ENCODE measurements at regions not wholly inside any gene's neighbourhood (a gene's known extent, or its start where the extent isn't known, plus 50 kb on each side); places are given as distances from the start of the nearest gene placed in this dataset.

GRCh38 chr6:150539568-150539967, 60.1 kb upstream of the PLEKHG1 start:
- H4K20me1 ChIP-seq (ENCODE audit: control insufficient read depth, insufficient read depth, low read length, poor library complexity, severe bottlenecking): no peaks in the 10 kb centered on the region
- H3K9ac ChIP-seq (ENCODE audit: low read length): no peak overlapping the region
- H3K4me2 ChIP-seq (replicated peaks; ENCODE audit: low read depth, low read length, poor library complexity, severe bottlenecking): no peak overlapping the region
- no peak overlapping the region for H3K4me3 ChIP-seq (ENCODE audit: control extremely low read depth in 1 of 5, extremely low read depth in 1 of 5, insufficient read depth in 1 of 5, low read depth in 2 of 5, low read length in 4 of 5)
- TF ChIP-seq CTCF (IDR thresholded peaks at IDR 0.05): no peak
- TF ChIP-seq EZH2 (IDR thresholded peaks at IDR 0.05; ENCODE audit: borderline replicate concordance, insufficient read depth, low read depth, low read length, poor library complexity, severe bottlenecking): no peak
- ChIA-PET CTCF (no interaction called here), POLR2A (no interaction called here)
- 89% methylated on average over 2 of the region's 2 CpGs for WGBS (ENCODE audit: insufficient coverage)
- Mint-ChIP-seq H3K27me3 (peaks cover 24% of the 10 kb centered on the region), H3K4me3 (no peak overlapping the region), H3K4me1 (no peaks in the 10 kb centered on the region), H3K9me3 (ENCODE audit: insufficient read depth) (no peaks in the 10 kb centered on the region), H3K27ac (no peak overlapping the region)
- DNase-seq (no peak), ATAC-seq (ENCODE audit: low read depth) (no peak)
- H3K36me3 ChIP-seq (replicated peaks in 1 of 2; ENCODE audit: control extremely low read depth in 1 of 2, control insufficient read depth in 1 of 2, extremely low read depth in 1 of 2, insufficient read depth in 2 of 2, low read length in 1 of 2): no peaks in the 10 kb centered on the region
- H3K9me3 ChIP-seq (ENCODE audit: control extremely low read depth in 1 of 3, control insufficient read depth in 2 of 3, insufficient read depth in 1 of 3, low read length in 2 of 3): no peaks in the 10 kb centered on the region
- H3K4me1 ChIP-seq (ENCODE audit: control insufficient read depth in 2 of 2, insufficient read depth in 2 of 2, low read length in 2 of 2): no peaks in the 10 kb centered on the region
- intact Hi-C loops (cut with micrococcal nuclease): loop anchor here (5.0 kb wide), 1 partner anchor 58 kb away; the partner anchor contains the start of gene PLEKHG1
- H3K79me2 ChIP-seq (ENCODE audit: control insufficient read depth, insufficient read depth, low read length): no peaks in the 10 kb centered on the region
- H3K27ac ChIP-seq (ENCODE audit: low read length in 2 of 2): no peak overlapping the region
- peaks cover 0 to 14% (median 2%) of the 10 kb centered on the region in 4 experiments for H3K27me3 ChIP-seq (replicated peaks in 1 of 4; ENCODE audit: control extremely low read depth in 1 of 4, control insufficient read depth in 3 of 4, insufficient read depth in 4 of 4, low read length in 3 of 4)
- H2AFZ ChIP-seq (ENCODE audit: insufficient read depth, low read depth, low read length, poor library complexity, severe bottlenecking): no peak overlapping the region

DNA sequence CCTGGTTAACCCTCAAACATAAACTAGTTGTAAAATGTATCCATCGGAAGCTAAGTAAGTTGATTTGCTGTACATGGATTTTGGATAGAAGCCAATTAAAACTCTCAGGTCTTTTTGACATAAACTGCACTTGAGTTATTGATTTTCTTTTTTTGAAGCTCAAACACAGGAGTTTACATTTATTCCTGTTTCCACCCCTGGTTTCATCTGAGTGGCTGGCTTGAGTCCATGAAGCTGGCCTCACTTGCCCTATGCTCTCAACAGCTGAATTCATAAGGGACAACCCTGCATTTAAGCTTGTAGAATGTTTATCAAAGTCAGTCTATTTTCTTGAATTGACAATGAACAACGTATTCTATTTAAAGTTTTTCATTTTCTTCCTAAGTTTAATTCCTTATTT, 58.1 kb upstream of the PLEKHG1 start:
- Histone ChIP-seq H3K4me3 (ENCODE audit: control extremely low read depth in 1 of 5, extremely low read depth in 1 of 5, insufficient read depth in 1 of 5, low read depth in 2 of 5, low read length in 4 of 5) (no peak overlapping the region), H3K4me1 (ENCODE audit: control insufficient read depth in 2 of 2, insufficient read depth in 2 of 2, low read length in 2 of 2) (no peaks in the 10 kb centered on the region), H3K9me3 (ENCODE audit: control extremely low read depth in 1 of 3, control insufficient read depth in 2 of 3, insufficient read depth in 1 of 3, low read length in 2 of 3) (no peaks in the 10 kb centered on the region), H2AFZ (ENCODE audit: insufficient read depth, low read depth, low read length, poor library complexity, severe bottlenecking) (no peak overlapping the region), H3K27ac (ENCODE audit: low read length in 2 of 2) (no peak overlapping the region), H3K36me3 (replicated peaks in 1 of 2; ENCODE audit: control extremely low read depth in 1 of 2, control insufficient read depth in 1 of 2, extremely low read depth in 1 of 2, insufficient read depth in 2 of 2, low read length in 1 of 2) (no peaks in the 10 kb centered on the region), H4K20me1 (ENCODE audit: control insufficient read depth, insufficient read depth, low read length, poor library complexity, severe bottlenecking) (no peaks in the 10 kb centered on the region), H3K79me2 (ENCODE audit: control insufficient read depth, insufficient read depth, low read length) (no peaks in the 10 kb centered on the region), H3K27me3 (replicated peaks in 1 of 4; ENCODE audit: control extremely low read depth in 1 of 4, control insufficient read depth in 3 of 4, insufficient read depth in 4 of 4, low read length in 3 of 4) (peaks cover 0 to 10% (median 0%) of the 10 kb centered on the region in 4 experiments), H3K9ac (ENCODE audit: low read length) (no peak overlapping the region), H3K4me2 (replicated peaks; ENCODE audit: low read depth, low read length, poor library complexity, severe bottlenecking) (no peak overlapping the region)
- no CpG with 5 or more reads among the region's 2 CpGs for WGBS (ENCODE audit: insufficient coverage)
- no peak for ATAC-seq (ENCODE audit: low read depth)
- Mint-ChIP-seq H3K27me3 (peaks cover 18% of the 10 kb centered on the region), H3K4me1 (no peaks in the 10 kb centered on the region), H3K9me3 (ENCODE audit: insufficient read depth) (no peaks in the 10 kb centered on the region), H3K4me3 (no peak overlapping the region), H3K27ac (no peak overlapping the region)
- POLR2A ChIA-PET: no interaction called here
- intact Hi-C loops (cut with micrococcal nuclease): no loop called here
- no peak for TF ChIP-seq CTCF (IDR thresholded peaks at IDR 0.05)
- no peak for TF ChIP-seq EZH2 (IDR thresholded peaks at IDR 0.05; ENCODE audit: borderline replicate concordance, insufficient read depth, low read depth, low read length, poor library complexity, severe bottlenecking)
- CTCF ChIA-PET: interaction anchor here (0.7 kb wide), 1 partner anchor 1686 kb away, joined by 5 read pairs; no protein-coding TSS in a partner anchor
- DNase-seq: no peak

Measured in B cell (primary cell).